ENCODE measurements at regions not wholly inside any gene's neighbourhood (a gene's known extent, or its start where the extent isn't known, plus 50 kb on each side); places are given as distances from the start of the nearest gene placed in this dataset.
A peak's percentile ranks its signal among the peaks of the same experiment; 100 is the strongest.
"Not testable (repeated sequence)": the region's sequence is repeated elsewhere in the genome, so short reads cannot be mapped to it uniquely, and the experiment has no call there.

- Histone ChIP-seq H3K4me1 (no peaks in the 10 kb centered on the region), H3K27ac (no peak overlapping the region), H3K4me3 (no peak overlapping the region), H3K27me3 (no peaks in the 10 kb centered on the region), H3K36me3 (no peaks in the 10 kb centered on the region), H3K9me3 (no peaks in the 10 kb centered on the region)
- TF ChIP-seq CTCF (IDR thresholded peaks at IDR 0.05), result no peak
- ATAC-seq (no peak), DNase-seq (no peak)
- intact Hi-C loops (cut with DNase I), result no loop called here
Measured at GRCh38 chr5:111963555-111963954, 206.6 kb upstream of the NREP start.

GRCh38 chr5:111962906-111963305 lies 205.9 kb upstream of the NREP start:
- TF ChIP-seq CTCF (IDR thresholded peaks at IDR 0.05), result no peak
- no peaks in the 10 kb centered on the region for H3K36me3 ChIP-seq
- H3K27ac ChIP-seq, result no peak overlapping the region
- DNase-seq (peak in 1 of 4 donors; percentile 53), ATAC-seq (no peak)
- intact Hi-C loops (cut with DNase I), result no loop called here
- H3K9me3 ChIP-seq, result no peaks in the 10 kb centered on the region
- no peaks in the 10 kb centered on the region for H3K27me3 ChIP-seq
- H3K4me1 ChIP-seq, result no peaks in the 10 kb centered on the region
- H3K4me3 ChIP-seq, result no peak overlapping the region

- H3K27me3 ChIP-seq, result no peaks in the 10 kb centered on the region
- no peaks in the 10 kb centered on the region for H3K36me3 ChIP-seq
- no peaks in the 10 kb centered on the region for H3K4me1 ChIP-seq
- TF ChIP-seq CTCF (IDR thresholded peaks at IDR 0.05), result no peak
- no peak overlapping the region for H3K4me3 ChIP-seq
- intact Hi-C loops (cut with DNase I), result no loop called here
- ATAC-seq (no peak), DNase-seq (no peak)
- no peaks in the 10 kb centered on the region for H3K9me3 ChIP-seq
- no peak overlapping the region for H3K27ac ChIP-seq
Measured at GRCh38 chr5:111961862-111962261, 204.9 kb upstream of the NREP start.

GRCh38 chr5:111960476-111961215 lies 203.7 kb upstream of the NREP start:
- Histone ChIP-seq H3K27ac (no peak overlapping the region), H3K4me1 (no peaks in the 10 kb centered on the region), H3K4me3 (no peak overlapping the region), H3K9me3 (no peaks in the 10 kb centered on the region), H3K27me3 (no peaks in the 10 kb centered on the region), H3K36me3 (no peaks in the 10 kb centered on the region)
- intact Hi-C loops (cut with DNase I), result no loop called here
- ATAC-seq (peak; percentile 77), DNase-seq (no peak)
- no peak for TF ChIP-seq CTCF (IDR thresholded peaks at IDR 0.05)

GRCh38 chr5:111958851-111959250 lies 201.9 kb upstream of the NREP start:
- DNase-seq, result no peak
- no peak overlapping the region for H3K27ac ChIP-seq
- no peaks in the 10 kb centered on the region for H3K27me3 ChIP-seq
- ATAC-seq, result no peak
- intact Hi-C loops (cut with DNase I), result no loop called here
- no peaks in the 10 kb centered on the region for H3K36me3 ChIP-seq
- TF ChIP-seq CTCF (IDR thresholded peaks at IDR 0.05), result no peak
- no peaks in the 10 kb centered on the region for H3K9me3 ChIP-seq
- no peak overlapping the region for H3K4me3 ChIP-seq
- H3K4me1 ChIP-seq, result no peaks in the 10 kb centered on the region

GRCh38 chr5:111956765-111957164 lies 199.8 kb upstream of the NREP start:
- H3K4me3 ChIP-seq; H3K27me3 ChIP-seq; intact Hi-C loops (cut with DNase I); H3K36me3 ChIP-seq; H3K4me1 ChIP-seq; H3K27ac ChIP-seq; ATAC-seq; DNase-seq; H3K9me3 ChIP-seq: not testable (repeated sequence)
